Lung (tissue), 11 donors: ENCODE measurements at regions not wholly inside any gene's neighbourhood (a gene's known extent, or its start where the extent isn't known, plus 50 kb on each side); places are given as distances from the start of the nearest gene placed in this dataset.

Experiments
- ATAC-seq: fragments of 200-7000 bp; cut with Tn5 transposase; one replicate; pipeline ENCODE4 v1.9.1; 2020; ENCODE audit warnings: moderate number of reproducible peaks; ENCODE audit not compliant: insufficient read depth, low FRiP score
- DNase-seq, 3 donors: peaks; one replicate each; pipeline ENCODE4 v3.0.0-alpha.2; 2013 to 2017
- H3K27ac ChIP-seq, 2 donors: one replicate each; pipeline ENCODE4 v1.5.1; 2013; ENCODE audit warnings: mild to moderate bottlenecking in 2 of 2, moderate library complexity in 2 of 2, control low read depth in 1 of 2, inconsistent platforms in 1 of 2, low read depth in 1 of 2, low read length in 1 of 2
- H3K27me3 ChIP-seq, 3 donors: one replicate each; pipeline ENCODE4 v1.5.1; 2013; ENCODE audit warnings: low read length in 2 of 3; ENCODE audit not compliant: control insufficient read depth in 3 of 3, insufficient read depth in 3 of 3
- H3K36me3 ChIP-seq, 4 donors: one replicate each; pipeline ENCODE4 v1.5.1; 2013; ENCODE audit warnings: low read length in 4 of 4, mild to moderate bottlenecking in 1 of 4, moderate library complexity in 1 of 4; ENCODE audit not compliant: control insufficient read depth in 4 of 4, insufficient read depth in 4 of 4
- H3K4me1 ChIP-seq, 5 donors: one replicate each; pipeline ENCODE4 v1.5.1; 2013; ENCODE audit warnings: low read length in 5 of 5, mild to moderate bottlenecking in 2 of 5, moderate library complexity in 1 of 5; ENCODE audit not compliant: control insufficient read depth in 5 of 5, insufficient read depth in 5 of 5
- H3K4me3 ChIP-seq: one replicate; pipeline ENCODE4 v1.5.1; 2013; ENCODE audit warnings: mild to moderate bottlenecking, control low read depth, moderate library complexity
- H3K9ac ChIP-seq, 2 donors: one replicate each; pipeline ENCODE4 v1.5.1; 2013; ENCODE audit warnings: low read length in 2 of 2, control low read depth in 1 of 2; ENCODE audit not compliant: insufficient read depth in 1 of 2
- H3K9me3 ChIP-seq, 4 donors: one replicate each; pipeline ENCODE4 v1.5.1; 2013; ENCODE audit warnings: low read length in 3 of 4, mild to moderate bottlenecking in 1 of 4, moderate library complexity in 1 of 4; ENCODE audit not compliant: control insufficient read depth in 4 of 4, insufficient read depth in 3 of 4
- CTCF ChIP-seq: IDR thresholded peaks from 2 replicates; pipeline ENCODE4 v1.5.1; 2012; ENCODE audit warnings: mild to moderate bottlenecking; ENCODE audit errors: control extremely low read depth, extremely low read depth
- WGBS, 2 donors: extraction: QIAGEN DNeasy Blood & Tissue Kit; methylation state at CpG; one replicate each; pipeline ENCODE4 v1.1.7; 2013; 5-methylcytosine and 5-hydroxymethylcytosine counted together
- donor health status: control.
- donor health status: control.
- donor health status: Bipolar disorder and iron deficiency.
- donor health status: healthy.
- donor health status: DM: yes; HTN: yes; CAD: no.

GRCh38 chr7:67825356-67825755 is 828.7 kb downstream of the TYW1 start:
- no peak for TF ChIP-seq CTCF
- 84 to 86% methylated on average over 1 of the region's 1 CpG for WGBS, 2 donors
- Histone ChIP-seq H3K4me3 (no peak overlapping the region), H3K4me1 (peaks cover 0 to 3% (median 0%) of the 10 kb centered on the region in 5 donors), H3K27ac (no peak overlapping the region), H3K36me3 (no peaks in the 10 kb centered on the region), H3K9me3 (peaks cover 0 to 2% (median 0%) of the 10 kb centered on the region in 4 donors), H3K9ac (no peak overlapping the region), H3K27me3 (no peaks in the 10 kb centered on the region)
- no peak for ATAC-seq
- peak in 2 of 3 donors; percentile 30 to 47 for DNase-seq

- Histone ChIP-seq H3K27me3 (no peaks in the 10 kb centered on the region), H3K9me3 (no peaks in the 10 kb centered on the region), H3K9ac (no peak overlapping the region), H3K4me3 (no peak overlapping the region), H3K4me1 (no peaks in the 10 kb centered on the region), H3K36me3 (no peaks in the 10 kb centered on the region), H3K27ac (no peak overlapping the region)
- 94 to 95% methylated on average over 4 of the region's 4 CpGs for WGBS, 2 donors
- no peak for TF ChIP-seq CTCF
- ATAC-seq: no peak
- no peak for DNase-seq
Measured at GRCh38 chr7:67841896-67842295, 845.3 kb downstream of the TYW1 start.

- Histone ChIP-seq H3K27me3 (no peaks in the 10 kb centered on the region), H3K4me3 (no peak overlapping the region), H3K4me1 (no peaks in the 10 kb centered on the region), H3K9ac (no peak overlapping the region), H3K36me3 (no peaks in the 10 kb centered on the region), H3K27ac (no peak overlapping the region), H3K9me3 (peaks cover 0 to 2% (median 0%) of the 10 kb centered on the region in 4 donors)
- no peak for ATAC-seq
- no peak for TF ChIP-seq CTCF
- 59 to 69% methylated on average over 4 of the region's 4 CpGs for WGBS, 2 donors
- no peak for DNase-seq
Measured at GRCh38 chr7:67842571-67842970, 845.9 kb downstream of the TYW1 start.

GRCh38 chr7:67843001-67843565 is 846.5 kb downstream of the TYW1 start:
- Histone ChIP-seq H3K4me3 (no peak overlapping the region), H3K36me3 (no peaks in the 10 kb centered on the region), H3K4me1 (no peaks in the 10 kb centered on the region), H3K27ac (no peak overlapping the region), H3K27me3 (peaks cover 0 to 3% (median 0%) of the 10 kb centered on the region in 3 donors), H3K9me3 (peaks cover 0 to 2% (median 0%) of the 10 kb centered on the region in 4 donors), H3K9ac (no peak overlapping the region)
- DNase-seq (no peak), ATAC-seq (no peak)
- WGBS, 2 donors: 53 to 55% methylated on average over 6 of the region's 6 CpGs
- TF ChIP-seq CTCF: no peak
